Right lobe of liver (tissue), 6 donors: ENCODE measurements at regions not wholly inside any gene's neighbourhood (a gene's known extent, or its start where the extent isn't known, plus 50 kb on each side); places are given as distances from the start of the nearest gene placed in this dataset.

Experiments
- ATAC-seq, 4 donors: fragments of 200-7000 bp; cut with Tn5 transposase; one replicate each; pipeline ENCODE4 v1.9.1; 2020; ENCODE audit warnings: mild to moderate bottlenecking in 4 of 4, moderate library complexity in 4 of 4
- DNase-seq, 3 donors: peaks; one replicate each; pipeline ENCODE4 v3.0.0-alpha.2; 2020
- H3K27ac ChIP-seq, 3 donors: fragments of 200-600 bp; one replicate each; pipeline ENCODE4 v1.8.0; 2022
- H3K27me3 ChIP-seq, 2 donors: fragments of 200-600 bp; one replicate each; pipeline ENCODE4 v1.8.0; 2022
- H3K36me3 ChIP-seq, 4 donors: fragments of 200-600 bp; sonication (generic) in 1 of 4; one replicate each; pipeline versions ENCODE4 v1.5.1 to v1.8.0; 2017 to 2022; ENCODE audit warnings: control low read depth in 1 of 4
- H3K4me1 ChIP-seq, 4 donors: fragments of 200-600 bp; sonication (generic) in 1 of 4; one replicate each; pipeline versions ENCODE4 v1.5.1 to v1.8.0; 2017 to 2022; ENCODE audit warnings: control low read depth in 1 of 4
- H3K4me3 ChIP-seq, 3 donors: fragments of 200-600 bp; one replicate each; pipeline ENCODE4 v1.8.0; 2022
- H3K9me3 ChIP-seq, 4 donors: fragments of 200-600 bp; sonication (generic) in 1 of 4; one replicate each; pipeline versions ENCODE4 v1.5.1 to v1.8.0; 2017 to 2022; ENCODE audit warnings: control low read depth in 1 of 4
- CTCF ChIP-seq, 4 donors: fragments of 200-600 bp in 3 of 4; fragments of 450-650 bp in 1 of 4; IDR thresholded peaks; one replicate each; pipeline versions ENCODE4 v1.5.1 to v1.8.0; 2016 to 2022; ENCODE audit warnings: antibody characterized with exemption in 4 of 4, mild to moderate bottlenecking in 2 of 4
- POLR2A ChIP-seq: fragments of 450-650 bp; IDR thresholded peaks from one replicate; pipeline ENCODE4 v1.6.1; 2017; ENCODE audit warnings: antibody characterized with exemption, mild to moderate bottlenecking
- WGBS: methylation state at CpG from one replicate; pipeline ENCODE4 v1.1.6; 2018; ENCODE audit warnings: low coverage, low lambda C conversion rate; ENCODE audit not compliant: insufficient coverage; ENCODE audit errors: missing lambda C conversion rate; 5-methylcytosine and 5-hydroxymethylcytosine counted together
- intact Hi-C, 2 donors: fragments of 100-400 bp; cut with DNase I; formaldehyde crosslinking; loops; one replicate each; pipeline versions ENCODE4 v1.11.2 to v1.14.1; 2022
- donor health status: DM: no; HTN: yes; CAD: no.
- donor health status: DM: no; HTN: no; CAD: no.
- donor health status: DM: no; HTN: no; CAD: no.
- donor health status: DM: no; HTN: yes; CAD: no.
- donor health status: DM: no; HTN: yes; CAD: no.

- H3K4me3 ChIP-seq = no peak overlapping the region
- TF ChIP-seq CTCF (IDR thresholded peaks at IDR 0.05) (no peak), POLR2A (no peak)
- H3K4me1 ChIP-seq = no peaks in the 10 kb centered on the region
- H3K9me3 ChIP-seq = no peaks in the 10 kb centered on the region
- DNase-seq (no peak), ATAC-seq (no peak)
- H3K27ac ChIP-seq = no peak overlapping the region
- intact Hi-C loops = no loop called here
- H3K27me3 ChIP-seq = no peaks in the 10 kb centered on the region
- no peaks in the 10 kb centered on the region for H3K36me3 ChIP-seq
- 67% methylated on average over 1 of the region's 2 CpGs for WGBS
These were observed 110.9 kb downstream of the BAMBI start for GRCh38 chr10:28788252-28788651.

- no peak for TF ChIP-seq CTCF (IDR thresholded peaks at IDR 0.05)
- no peak for TF ChIP-seq POLR2A
- H3K9me3 ChIP-seq = no peaks in the 10 kb centered on the region
- DNase-seq = no peak
- no peaks in the 10 kb centered on the region for H3K36me3 ChIP-seq
- WGBS = 77% methylated on average over 5 of the region's 5 CpGs
- no peaks in the 10 kb centered on the region for H3K4me1 ChIP-seq
- no peak overlapping the region for H3K27ac ChIP-seq
- H3K4me3 ChIP-seq = no peak overlapping the region
- intact Hi-C loops = no loop called here
- H3K27me3 ChIP-seq = no peaks in the 10 kb centered on the region
- ATAC-seq = no peak
These were observed 111.4 kb downstream of the BAMBI start for GRCh38 chr10:28788762-28789161.

GRCh38 chr10:28790146-28790545 is 112.8 kb downstream of the BAMBI start:
- intact Hi-C loops = no loop called here
- TF ChIP-seq POLR2A (no peak), CTCF (IDR thresholded peaks at IDR 0.05) (no peak)
- Histone ChIP-seq H3K9me3 (no peaks in the 10 kb centered on the region), H3K36me3 (no peaks in the 10 kb centered on the region), H3K27ac (no peak overlapping the region), H3K27me3 (no peaks in the 10 kb centered on the region), H3K4me1 (no peaks in the 10 kb centered on the region), H3K4me3 (no peak overlapping the region)
- WGBS = 100% methylated on average over 1 of the region's 8 CpGs
- DNase-seq (no peak), ATAC-seq (no peak)

- Histone ChIP-seq H3K4me3 (no peak overlapping the region), H3K9me3 (no peaks in the 10 kb centered on the region), H3K27ac (no peak overlapping the region), H3K4me1 (peaks cover 0 to 13% (median 6%) of the 10 kb centered on the region in 4 donors), H3K27me3 (no peaks in the 10 kb centered on the region), H3K36me3 (no peaks in the 10 kb centered on the region)
- intact Hi-C loops = no loop called here
- no peak for ATAC-seq
- TF ChIP-seq POLR2A (no peak), CTCF (IDR thresholded peaks at IDR 0.05) (no peak)
- no peak for DNase-seq
- WGBS = 73% methylated on average over 2 of the region's 3 CpGs
These were observed 116.2 kb downstream of the BAMBI start for GRCh38 chr10:28793482-28793881.

- DNase-seq = no peak
- Histone ChIP-seq H3K4me3 (no peak overlapping the region), H3K27ac (no peak overlapping the region), H3K27me3 (no peaks in the 10 kb centered on the region), H3K36me3 (no peaks in the 10 kb centered on the region), H3K9me3 (no peaks in the 10 kb centered on the region), H3K4me1 (peaks cover 0 to 19% (median 8%) of the 10 kb centered on the region in 4 donors)
- no peak for ATAC-seq
- intact Hi-C loops = no loop called here
- WGBS = 70% methylated on average over 3 of the region's 3 CpGs
- TF ChIP-seq POLR2A (no peak), CTCF (IDR thresholded peaks at IDR 0.05) (no peak)
These were observed 117.7 kb downstream of the BAMBI start for GRCh38 chr10:28794986-28795385.
